HG03066 (cell line): ENCODE measurements at regions not wholly inside any gene's neighbourhood (a gene's known extent, or its start where the extent isn't known, plus 50 kb on each side); places are given as distances from the start of the nearest gene placed in this dataset.

Experiments
- ATAC-seq: cut with Tn5 transposase; IDR thresholded peaks from one replicate; pipeline ENCODE4 v1.9.1; 2021; ENCODE audit warnings: low read depth; ENCODE audit not compliant: unreplicated experiment

DNA sequence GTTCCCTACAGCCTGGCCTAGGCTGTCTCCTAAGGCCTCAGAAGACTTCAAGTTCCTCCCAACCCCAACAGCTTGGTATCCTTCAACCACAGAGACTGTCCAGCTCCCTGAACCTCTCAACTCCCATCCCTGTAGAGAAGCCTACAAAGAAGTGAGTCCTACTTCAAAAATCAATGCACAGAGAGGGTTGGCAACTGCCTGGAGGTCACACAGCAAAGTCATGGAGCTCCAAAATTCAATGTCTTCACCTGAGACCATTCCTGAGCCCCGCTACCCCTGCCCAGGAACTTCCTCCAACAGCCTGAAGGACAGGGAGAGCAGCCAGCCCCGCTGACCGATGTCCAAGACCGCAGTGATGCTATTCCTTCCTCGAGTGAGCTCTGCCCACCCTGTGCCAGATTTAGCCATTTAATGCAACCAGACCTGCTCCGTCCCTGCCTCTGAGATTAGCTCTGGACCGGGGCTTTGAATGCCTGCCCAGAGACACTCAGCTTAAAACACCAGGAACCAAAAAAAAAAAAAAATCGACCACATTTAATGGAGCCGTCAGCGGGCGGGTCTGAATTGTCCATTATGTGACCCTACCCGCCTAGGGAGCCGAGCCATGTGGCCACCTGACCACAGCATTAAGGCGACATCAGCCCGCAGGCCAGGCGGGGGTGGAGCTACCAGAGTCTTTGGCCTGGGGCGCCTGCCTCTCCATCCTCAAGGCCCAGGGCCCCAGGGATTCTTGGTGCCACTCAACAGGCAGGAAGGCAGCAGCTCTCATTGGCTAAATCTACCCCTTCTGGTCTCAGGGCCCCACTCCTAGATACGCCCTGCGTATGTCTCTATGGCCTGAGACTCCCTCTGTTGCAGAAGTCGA lies 148.6 kb downstream of the SYF2 start:
- no peak for ATAC-seq

DNA sequence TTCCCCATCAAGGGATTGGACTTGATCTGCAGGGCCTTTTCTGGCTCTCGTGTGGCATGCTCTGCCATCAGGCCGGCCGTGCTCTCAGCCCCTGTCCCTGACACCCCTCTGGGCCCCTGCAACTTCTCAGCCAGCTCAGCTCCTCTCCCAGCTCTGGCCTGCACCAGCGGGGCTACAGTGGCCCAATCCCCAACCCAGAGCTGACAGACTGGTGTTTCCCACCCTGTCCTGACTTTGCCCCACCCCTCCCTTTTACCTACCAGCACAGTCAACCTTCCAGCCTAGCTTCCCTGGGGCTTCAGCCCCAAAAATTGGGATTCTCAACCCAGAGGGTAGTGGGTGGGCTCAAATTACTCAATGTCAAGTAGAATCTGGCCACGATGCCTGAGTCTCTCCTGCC lies 149.3 kb downstream of the SYF2 start:
- no peak for ATAC-seq

GRCh38 chr1:25082216-25082899 lies 149.9 kb downstream of the SYF2 start:
- no peak for ATAC-seq

DNA sequence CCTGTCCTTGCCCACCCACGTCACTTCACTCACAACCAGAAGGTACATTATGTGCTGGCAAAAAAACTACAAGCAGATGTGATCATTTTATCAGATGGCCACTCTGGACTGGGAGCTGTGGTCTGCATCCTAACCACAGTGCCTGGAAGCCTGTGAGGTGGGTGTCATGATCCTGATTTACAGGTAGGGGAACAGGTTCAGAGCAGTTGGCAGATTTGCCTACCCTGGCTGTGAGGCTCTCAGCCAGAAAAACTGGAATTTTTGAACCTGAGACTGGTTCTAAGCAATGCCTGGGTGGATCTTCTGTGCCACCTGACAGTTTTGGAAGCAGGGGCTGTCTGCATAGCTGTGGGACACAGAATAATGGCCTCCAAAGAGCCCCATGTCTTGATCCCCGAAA lies 150.8 kb downstream of the SYF2 start:
- no peak for ATAC-seq

DNA sequence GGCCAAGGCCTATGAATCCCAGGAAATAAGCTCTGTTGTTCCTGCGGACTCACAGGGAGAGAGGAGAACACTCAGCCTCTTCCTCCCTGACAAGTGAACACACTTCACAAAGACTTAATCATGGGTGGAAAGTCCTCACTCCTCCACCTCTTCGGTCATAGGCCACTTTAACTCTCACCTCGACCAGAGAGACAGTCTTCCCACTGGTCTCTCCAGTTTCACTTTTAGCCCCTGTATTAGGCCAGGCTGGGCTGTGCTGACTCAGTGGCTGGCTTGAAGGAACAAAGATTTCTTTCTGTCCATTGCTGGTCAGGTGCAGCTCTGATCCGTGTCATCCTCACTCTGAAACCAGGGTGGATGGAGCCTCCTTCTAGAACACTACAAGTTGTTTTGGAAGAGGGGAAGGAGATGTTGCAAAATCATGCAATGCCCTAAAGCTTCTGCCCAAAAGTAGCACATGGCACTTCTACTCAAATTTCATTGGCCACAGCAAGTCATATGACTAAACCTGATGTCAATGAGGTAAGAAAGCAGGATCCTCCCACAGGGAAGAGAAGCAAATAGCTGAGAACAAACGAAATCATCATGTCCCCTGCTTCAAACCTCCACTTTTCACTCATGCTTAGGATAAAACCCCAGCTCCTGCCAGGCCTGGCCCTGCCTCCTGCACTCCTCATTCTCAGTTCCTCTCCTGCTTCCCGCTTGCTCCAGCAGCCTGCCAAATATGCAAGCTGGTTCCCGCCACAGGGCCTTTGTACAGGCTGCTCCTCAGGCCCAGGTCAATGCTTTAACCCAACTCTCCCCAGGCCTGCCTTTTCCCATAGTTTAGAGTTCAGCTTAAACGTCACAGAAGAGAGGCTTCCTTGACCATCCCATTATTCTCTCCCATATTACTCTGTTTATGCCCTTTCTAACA lies 150.5 kb upstream of the RUNX3 start:
- ATAC-seq: no peak

GRCh38 chr1:25079048-25079447 lies 149.0 kb upstream of the RUNX3 start:
- no peak for ATAC-seq

- no peak for ATAC-seq
Observed at GRCh38 chr1:25074351-25075227, 144.5 kb upstream of the RUNX3 start.

- ATAC-seq: no peak
Observed at GRCh38 chr1:25073640-25074270, 143.7 kb upstream of the RUNX3 start.

- no peak for ATAC-seq
Observed at GRCh38 chr1:25072461-25072860, 142.4 kb upstream of the RUNX3 start.

- no peak for ATAC-seq
Observed at GRCh38 chr1:25068829-25069228, 138.8 kb upstream of the RUNX3 start.

DNA sequence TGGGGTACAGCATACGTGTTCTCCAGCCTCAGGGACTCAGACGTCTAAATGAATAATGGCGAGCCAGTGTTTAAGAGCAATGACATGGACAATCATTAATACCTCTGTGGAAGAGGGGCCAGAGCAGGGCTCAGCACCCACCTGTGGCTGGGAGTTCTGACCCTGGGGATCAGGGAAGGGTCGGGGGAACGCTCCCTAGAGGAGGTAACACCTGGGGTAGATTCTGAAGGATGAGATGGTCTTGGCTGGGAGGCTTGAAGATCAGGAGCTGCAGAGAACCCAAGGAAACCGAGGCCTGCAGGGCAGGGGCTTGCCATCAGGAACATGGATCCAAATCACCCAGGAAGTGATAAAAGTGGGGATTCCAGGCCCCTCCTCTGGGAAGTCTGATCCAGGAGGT lies 138.2 kb upstream of the RUNX3 start:
- ATAC-seq: no peak

- no peak for ATAC-seq
Observed at GRCh38 chr1:25067518-25068251, 137.6 kb upstream of the RUNX3 start.

DNA sequence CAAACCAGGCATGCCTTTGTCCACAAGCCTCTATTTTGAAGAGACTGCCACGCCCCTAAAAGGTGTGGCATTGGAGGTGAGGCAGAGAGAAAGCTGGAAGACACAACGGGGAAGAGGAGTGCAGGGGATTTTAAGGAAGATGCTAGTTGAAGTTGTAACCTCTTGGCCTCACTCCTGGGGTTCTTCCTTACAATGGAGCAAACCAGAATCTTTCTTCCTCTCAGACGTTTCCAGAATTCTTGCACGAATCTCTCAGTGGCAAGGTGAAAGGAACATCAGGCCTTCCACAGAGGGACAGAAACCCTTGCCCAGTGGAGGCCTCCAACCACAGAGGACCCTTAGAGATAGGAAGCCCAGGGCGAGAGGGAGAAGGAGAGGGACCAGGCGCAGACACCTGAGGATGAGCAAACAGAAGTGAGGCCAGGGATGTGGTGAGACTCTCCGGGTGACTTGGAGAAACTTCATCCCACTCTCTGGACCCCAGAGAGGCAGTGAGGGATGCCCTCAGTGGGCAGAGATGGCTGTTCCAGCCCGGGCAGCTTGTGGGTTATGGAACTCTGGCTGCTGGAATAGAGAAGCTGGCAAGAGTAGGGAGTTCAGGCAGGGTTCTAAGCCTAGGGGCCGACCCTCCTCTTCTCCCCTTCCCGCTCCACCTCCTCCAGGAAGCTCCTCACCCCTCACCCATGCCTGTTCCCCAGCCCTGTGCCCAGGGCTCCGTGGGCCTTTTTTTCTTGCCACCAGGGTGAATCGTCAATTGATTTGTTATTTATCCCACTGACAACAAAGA lies 136.8 kb upstream of the RUNX3 start:
- ATAC-seq: no peak

GRCh38 chr1:25066256-25066655 lies 136.2 kb upstream of the RUNX3 start:
- ATAC-seq: no peak

DNA sequence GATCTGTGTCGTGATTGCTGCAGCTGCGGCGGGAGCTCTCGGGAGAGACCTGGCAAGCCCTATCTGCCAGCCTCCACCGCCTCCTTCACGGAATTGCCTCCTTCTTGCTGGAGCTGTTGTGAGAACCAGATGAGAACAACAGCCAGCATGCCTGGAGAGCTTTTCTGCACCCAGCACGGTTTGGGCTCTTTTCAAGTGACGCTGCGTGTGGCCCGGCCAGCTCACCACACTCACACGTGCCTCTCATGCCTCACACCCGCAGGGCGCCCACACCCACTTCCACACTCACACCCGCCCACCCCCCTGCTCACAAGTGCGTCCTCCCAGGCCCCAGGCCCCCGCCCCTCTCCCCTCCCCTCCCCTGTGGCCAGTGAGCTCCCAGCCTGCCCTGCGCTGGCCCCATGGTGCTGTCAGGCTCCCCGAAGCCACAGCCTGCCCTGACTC lies 135.7 kb upstream of the RUNX3 start:
- no peak for ATAC-seq

DNA sequence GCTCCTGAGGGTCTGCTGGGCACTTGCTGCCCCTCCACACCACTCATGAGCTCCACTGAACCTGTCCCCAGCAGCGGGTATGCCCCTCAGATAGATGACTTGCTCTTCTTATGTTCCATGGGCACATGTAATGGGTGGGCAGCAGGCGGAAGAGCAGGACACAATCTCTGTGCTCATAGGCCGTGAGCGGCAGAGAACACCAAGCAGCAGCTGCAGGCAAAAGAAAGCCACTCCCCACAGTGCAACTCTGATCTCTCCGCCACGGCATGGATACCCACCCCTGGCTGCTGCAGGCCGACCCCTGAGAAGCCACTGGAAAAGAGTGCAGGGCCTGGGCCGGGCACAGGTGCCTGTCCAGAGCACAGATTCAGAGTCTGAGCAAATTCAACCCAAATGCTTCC lies 135.2 kb upstream of the RUNX3 start:
- ATAC-seq: no peak

- no peak for ATAC-seq
Observed at GRCh38 chr1:25064465-25065240, 134.6 kb upstream of the RUNX3 start.
